CD4-positive, alpha-beta T cell (primary cell): ENCODE measurements at regions not wholly inside any gene's neighbourhood (a gene's known extent, or its start where the extent isn't known, plus 50 kb on each side); places are given as distances from the start of the nearest gene placed in this dataset.

Experiments used
- ATAC-seq: fragments of 200-7000 bp; cut with Tn5 transposase; one replicate; pipeline ENCODE4 v1.10.0; 2022; ENCODE audit warnings: mild to moderate bottlenecking; ENCODE audit not compliant: poor library complexity
- CTCF ChIA-PET: fragments of 350-600 bp; sonication (Branson Sonifier 250); formaldehyde crosslinking; loops from one replicate; lab custom pipeline; 2021; ENCODE audit warnings: antibody characterized with exemption, inconsistent platforms; lab: Charles Lee
- POLR2A ChIA-PET: fragments of 350-600 bp; sonication (Branson Sonifier 250); formaldehyde crosslinking; loops from one replicate; lab custom pipeline; 2021; ENCODE audit warnings: antibody characterized with exemption, inconsistent platforms; lab: Charles Lee
- DNase-seq, 14 experiments: peaks; one replicate each; pipeline ENCODE4 v3.0.0-alpha.2; 2013 to 2020; ENCODE audit warnings: mixed read lengths in 2 of 14
- H3K27ac ChIP-seq, 2 donors: one replicate each; pipeline versions ENCODE4 v1.5.1 to v1.7.0; 2013; ENCODE audit warnings: low read length in 2 of 2, low read depth in 1 of 2, mild to moderate bottlenecking in 1 of 2
- H3K27me3 ChIP-seq, 2 experiments: 1 replicate in 1 of 2; 2 replicates in 1 of 2; pipeline versions ENCODE4 v1.6.1 to v1.7.0; 2013; ENCODE audit warnings: low read length in 2 of 2, control low read depth in 1 of 2, mild to moderate bottlenecking in 1 of 2, moderate library complexity in 1 of 2; ENCODE audit not compliant: insufficient read depth in 2 of 2, control insufficient read depth in 1 of 2
- H3K36me3 ChIP-seq: one replicate; pipeline ENCODE4 v1.6.1; 2013; ENCODE audit warnings: low read length, control low read depth; ENCODE audit not compliant: insufficient read depth
- H3K4me1 ChIP-seq: one replicate; pipeline ENCODE4 v1.6.1; 2013; ENCODE audit warnings: low read length, control low read depth; ENCODE audit not compliant: insufficient read depth
- H3K4me3 ChIP-seq: one replicate; pipeline ENCODE4 v1.5.1; 2013; ENCODE audit warnings: mild to moderate bottlenecking, low read length, moderate library complexity
- H3K9me3 ChIP-seq, 2 experiments: 1 replicate in 1 of 2; 2 replicates in 1 of 2; pipeline versions ENCODE4 v1.6.1 to v1.7.0; 2013; ENCODE audit warnings: low read length in 2 of 2, mild to moderate bottlenecking in 2 of 2, control low read depth in 1 of 2, moderate library complexity in 1 of 2; ENCODE audit not compliant: control insufficient read depth in 1 of 2, insufficient read depth in 1 of 2
- H3K27ac Mint-ChIP-seq: one replicate; pipeline ENCODE4 v1.8.0; 2020; ENCODE audit warnings: mixed read lengths
- H3K27me3 Mint-ChIP-seq: one replicate; pipeline ENCODE4 v1.8.0; 2021; ENCODE audit warnings: mixed read lengths
- H3K36me3 Mint-ChIP-seq: one replicate; pipeline ENCODE4 v1.8.0; 2021; ENCODE audit warnings: low read depth, mixed read lengths
- H3K4me1 Mint-ChIP-seq: one replicate; pipeline ENCODE4 v1.8.0; 2021; ENCODE audit warnings: low read depth, mixed read lengths
- H3K4me3 Mint-ChIP-seq: one replicate; pipeline ENCODE4 v1.8.0; 2020; ENCODE audit warnings: mild to moderate bottlenecking, mixed read lengths
- H3K9me3 Mint-ChIP-seq: one replicate; pipeline ENCODE4 v1.8.0; 2020; ENCODE audit warnings: mixed read lengths
- CTCF ChIP-seq: fragments of 200-600 bp; IDR thresholded peaks from one replicate; pipeline ENCODE4 v1.8.0; 2022; ENCODE audit warnings: antibody characterized with exemption, mild to moderate bottlenecking
- intact Hi-C, 2 experiments: fragments of 100-400 bp; cut with DNase I in 1 of 2; cut with micrococcal nuclease in 1 of 2; formaldehyde crosslinking; loops; one replicate each; pipeline versions ENCODE4 v1.15.1 to v1.9.0; 2023 to 2025; cut with DNase I, micrococcal nuclease

DNA sequence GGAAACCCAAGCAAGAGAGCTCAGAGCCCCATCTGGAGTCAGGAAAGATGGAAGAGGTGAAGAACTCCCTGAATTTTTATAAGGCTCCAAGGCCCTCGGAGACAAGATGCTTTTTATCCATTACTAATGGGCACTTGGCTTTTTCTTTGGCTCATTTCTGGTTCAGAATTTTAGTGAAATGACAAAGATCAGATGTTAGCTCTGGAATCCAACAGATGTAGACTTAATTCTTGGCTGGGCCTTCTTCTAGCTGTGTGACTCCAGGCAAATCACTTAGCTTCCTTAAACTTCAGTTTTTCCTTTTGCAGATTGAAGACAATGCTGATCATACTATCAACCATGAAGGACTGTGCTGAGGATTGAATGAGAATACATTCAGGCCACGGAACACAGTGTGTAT, 85.2 kb downstream of the HRH4 start:
- no peak for DNase-seq
- ATAC-seq, result no peak
- intact Hi-C loops, result no loop called here
- no peak for TF ChIP-seq CTCF
- Mint-ChIP-seq H3K27ac (no peak overlapping the region), H3K4me3 (no peak overlapping the region), H3K9me3 (no peaks in the 10 kb centered on the region), H3K27me3 (no peaks in the 10 kb centered on the region), H3K4me1 (no peaks in the 10 kb centered on the region), H3K36me3 (no peaks in the 10 kb centered on the region)
- Histone ChIP-seq H3K4me3 (no peak overlapping the region), H3K4me1 (no peaks in the 10 kb centered on the region), H3K36me3 (no peaks in the 10 kb centered on the region), H3K27me3 (no peaks in the 10 kb centered on the region), H3K27ac (no peak overlapping the region), H3K9me3 (no peaks in the 10 kb centered on the region)
- ChIA-PET CTCF (no interaction called here), POLR2A (no interaction called here)

DNA sequence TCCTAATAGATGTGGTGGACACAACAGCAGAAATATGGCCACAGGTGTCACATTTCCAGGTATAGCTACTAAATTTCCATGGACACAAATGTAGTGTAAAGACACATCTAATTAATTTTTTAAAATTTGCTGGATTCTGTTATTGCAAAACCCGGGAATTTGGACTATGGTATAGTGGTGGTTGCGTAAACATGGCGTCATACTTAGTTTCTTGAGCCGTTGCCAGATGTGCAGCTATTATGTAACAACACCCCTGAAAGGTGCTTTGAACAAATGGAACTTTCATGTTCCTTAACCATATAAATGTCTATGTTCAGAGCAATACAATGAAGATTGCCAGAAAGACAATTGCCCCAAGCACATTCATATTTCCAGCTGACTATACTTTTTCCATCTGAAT, 85.9 kb downstream of the HRH4 start:
- H3K27me3 Mint-ChIP-seq, result no peaks in the 10 kb centered on the region
- H3K4me3 Mint-ChIP-seq, result no peak overlapping the region
- Histone ChIP-seq H3K36me3 (no peaks in the 10 kb centered on the region), H3K4me1 (no peaks in the 10 kb centered on the region), H3K4me3 (no peak overlapping the region), H3K27me3 (no peaks in the 10 kb centered on the region), H3K9me3 (no peaks in the 10 kb centered on the region), H3K27ac (no peak overlapping the region)
- H3K27ac Mint-ChIP-seq, result no peak overlapping the region
- ChIA-PET CTCF (no interaction called here), POLR2A (no interaction called here)
- intact Hi-C loops, result no loop called here
- H3K4me1 Mint-ChIP-seq, result no peaks in the 10 kb centered on the region
- ATAC-seq (no peak), DNase-seq (no peak)
- no peaks in the 10 kb centered on the region for H3K9me3 Mint-ChIP-seq
- no peak for TF ChIP-seq CTCF
- no peaks in the 10 kb centered on the region for H3K36me3 Mint-ChIP-seq

- POLR2A ChIA-PET, result no interaction called here
- no peak for TF ChIP-seq CTCF
Measured at GRCh38 chr18:24548583-24548982, 88.1 kb downstream of the HRH4 start.

More at GRCh38 chr18:24548583-24548982, 88.1 kb downstream of the HRH4 start:
- Histone ChIP-seq H3K4me3 (no peak overlapping the region), H3K36me3 (no peaks in the 10 kb centered on the region), H3K9me3 (no peaks in the 10 kb centered on the region), H3K27me3 (no peaks in the 10 kb centered on the region), H3K4me1 (no peaks in the 10 kb centered on the region), H3K27ac (no peak overlapping the region)
- no peaks in the 10 kb centered on the region for H3K9me3 Mint-ChIP-seq
- no peak for DNase-seq
- no peak overlapping the region for H3K27ac Mint-ChIP-seq
- intact Hi-C loops, result no loop called here
- H3K4me3 Mint-ChIP-seq, result no peak overlapping the region
- H3K27me3 Mint-ChIP-seq, result no peaks in the 10 kb centered on the region
- H3K4me1 Mint-ChIP-seq, result no peaks in the 10 kb centered on the region
- CTCF ChIA-PET, result no interaction called here
- no peak for ATAC-seq
- no peaks in the 10 kb centered on the region for H3K36me3 Mint-ChIP-seq
